A549 (cell line): ENCODE measurements at regions not wholly inside any gene's neighbourhood (a gene's known extent, or its start where the extent isn't known, plus 50 kb on each side); places are given as distances from the start of the nearest gene placed in this dataset.

ENCODE experiments used
- ATAC-seq, 2 experiments: fragments of 200-7000 bp in 1 of 2; fragments of >200 bp in 1 of 2; cut with Nextera tagmentation in 1 of 2; cut with Tn5 transposase in 1 of 2; 3 replicates each; pipeline versions ENCODE4 v1.8.0 to v1.9.1; 2018 to 2020; ENCODE audit warnings: mild to moderate bottlenecking in 1 of 2, moderate library complexity in 1 of 2
- CTCF ChIA-PET: fragments of 300-600 bp; sonication (Branson Sonifier 250); formaldehyde crosslinking; extraction: SDS; loops from one replicate; lab custom pipeline; 2021; ENCODE audit warnings: antibody characterized with exemption, inconsistent platforms; lab: Yijun Ruan, JAX
- POLR2A ChIA-PET: fragments of 350-600 bp; formaldehyde crosslinking; extraction: SDS; loops from one replicate; lab custom pipeline; 2021; ENCODE audit warnings: antibody characterized with exemption, inconsistent platforms; lab: Yijun Ruan, JAX
- DNase-seq, 2 experiments: peaks; one replicate each; pipeline versions ENCODE4 v3.0.0 to v3.0.0-alpha.2; 2011 to 2016; ENCODE audit warnings: low read depth in 1 of 2, low spot score in 1 of 2
- FAIRE-seq: peaks from 2 replicates; lab custom pipeline; 2011; peaks lifted over from hg19 to GRCh38; lab: Jason Lieb, UNC
- H3K27ac ChIP-seq, 2 experiments: fragments of >200 bp; sonication (Bioruptor Twin); formaldehyde crosslinking; 3 replicates each; pipeline ENCODE4 v1.5.1; 2016 to 2017
- H3K4me1 ChIP-seq: fragments of >200 bp; sonication (Bioruptor Twin); formaldehyde crosslinking; 3 replicates; pipeline ENCODE4 v1.6.1; 2016
- H3K4me2 ChIP-seq: fragments of >200 bp; sonication (Bioruptor Twin); formaldehyde crosslinking; 3 replicates; pipeline ENCODE4 v1.6.1; 2016
- H3K4me3 ChIP-seq: fragments of >200 bp; sonication (Bioruptor Twin); formaldehyde crosslinking; 3 replicates; pipeline ENCODE4 v1.5.1; 2016
- H3K9me3 ChIP-seq: fragments of >200 bp; sonication (Bioruptor Twin); formaldehyde crosslinking; 3 replicates; pipeline ENCODE4 v1.6.1; 2016
- CBX2 ChIP-seq: fragments of 200-600 bp; sonication (generic); IDR thresholded peaks from 2 replicates; pipeline ENCODE4 v1.6.1; 2016; ENCODE audit warnings: low read depth, mild to moderate bottlenecking, borderline replicate concordance
- CEBPB ChIP-seq, 2 experiments: fragments of >200 bp in 1 of 2; sonication (Bioruptor Twin) in 1 of 2; formaldehyde crosslinking in 1 of 2; IDR thresholded peaks; 2 replicates each; pipeline ENCODE4 v1.6.1; 2012 to 2016
- EP300 ChIP-seq, 2 experiments: fragments of >200 bp; sonication (Bioruptor Twin); formaldehyde crosslinking; IDR thresholded peaks; 2 replicates in 1 of 2; 3 replicates in 1 of 2; pipeline ENCODE4 v1.6.1; 2016 to 2017
- GATA3 ChIP-seq: IDR thresholded peaks from 2 replicates; pipeline ENCODE4 v1.6.1; 2012; ENCODE audit warnings: borderline replicate concordance
- HDAC2 ChIP-seq: fragments of 200-600 bp; sonication (generic); IDR thresholded peaks from 2 replicates; pipeline ENCODE4 v1.6.1; 2016
- HES2 ChIP-seq: fragments of >200 bp; sonication (Bioruptor Twin); formaldehyde crosslinking; IDR thresholded peaks from 2 replicates; pipeline ENCODE4 v1.6.1; 2016
- HEYL ChIP-seq: fragments of 250-450 bp; sonication (Bioruptor Pico); IDR thresholded peaks from 2 replicates; pipeline ENCODE4 v1.8.0; 2021; ENCODE audit warnings: mild to moderate bottlenecking, moderate library complexity
- HOXB13 ChIP-seq: fragments of 250-450 bp; sonication (Bioruptor Pico); IDR thresholded peaks from 2 replicates; pipeline ENCODE4 v1.5.0; 2020; ENCODE audit warnings: low read depth, mild to moderate bottlenecking, moderate library complexity
- HOXB5 ChIP-seq: fragments of 250-450 bp; sonication (Bioruptor Pico); IDR thresholded peaks from 2 replicates; pipeline ENCODE4 v1.5.0; 2020; ENCODE audit warnings: mild to moderate bottlenecking, moderate library complexity
- MAFK ChIP-seq: fragments of 450-650 bp; IDR thresholded peaks from 2 replicates; pipeline ENCODE4 v1.6.1; 2014; ENCODE audit not compliant: partially characterized antibody
- MAX ChIP-seq: IDR thresholded peaks from 2 replicates; pipeline ENCODE4 v1.6.1; 2012
- MYC ChIP-seq: IDR thresholded peaks from 2 replicates; pipeline ENCODE4 v1.6.1; 2012; ENCODE audit warnings: mild to moderate bottlenecking, inconsistent platforms, low read length, improper control_type of control experiment, borderline replicate concordance
- PBX3 ChIP-seq: IDR thresholded peaks from 2 replicates; pipeline ENCODE4 v1.6.1; 2012
- POLR2A ChIP-seq: IDR thresholded peaks from 2 replicates; pipeline ENCODE4 v1.6.1; 2012; ENCODE audit warnings: mild to moderate bottlenecking, low read length
- POLR2AphosphoS2 ChIP-seq: conservative IDR thresholded peaks from 2 replicates; pipeline ENCODE4 v1.6.1; 2012; ENCODE audit warnings: low read length, improper control_type of control experiment, inconsistent platforms
- RARB ChIP-seq: fragments of 250-450 bp; sonication (Bioruptor Pico); IDR thresholded peaks from 2 replicates; pipeline ENCODE4 v1.8.0; 2021; ENCODE audit warnings: mild to moderate bottlenecking, moderate library complexity
- RNF2 ChIP-seq: fragments of 200-600 bp; sonication (generic); IDR thresholded peaks from 2 replicates; pipeline ENCODE4 v1.6.1; 2016; ENCODE audit warnings: low read depth, mild to moderate bottlenecking, antibody characterized with exemption, moderate library complexity, borderline replicate concordance
- SMC3 ChIP-seq: fragments of >200 bp; sonication (Bioruptor Twin); formaldehyde crosslinking; IDR thresholded peaks from 3 replicates; pipeline ENCODE4 v1.6.1; 2018; ENCODE audit warnings: inconsistent platforms
- ZFP36 ChIP-seq: fragments of 450-650 bp; IDR thresholded peaks from 2 replicates; pipeline ENCODE4 v1.6.1; 2014; ENCODE audit warnings: borderline replicate concordance; ENCODE audit not compliant: partially characterized antibody
- ZNF302 ChIP-seq: fragments of 250-450 bp; sonication (Bioruptor Pico); IDR thresholded peaks from 2 replicates; pipeline ENCODE4 v1.9.0; 2021; ENCODE audit warnings: inconsistent platforms, mild to moderate bottlenecking, moderate library complexity
- WGBS: methylation state at CpG from one replicate; pipeline ENCODE4 v1.1.6; 2017; ENCODE audit errors: missing lambda C conversion rate; 5-methylcytosine and 5-hydroxymethylcytosine counted together

DNA sequence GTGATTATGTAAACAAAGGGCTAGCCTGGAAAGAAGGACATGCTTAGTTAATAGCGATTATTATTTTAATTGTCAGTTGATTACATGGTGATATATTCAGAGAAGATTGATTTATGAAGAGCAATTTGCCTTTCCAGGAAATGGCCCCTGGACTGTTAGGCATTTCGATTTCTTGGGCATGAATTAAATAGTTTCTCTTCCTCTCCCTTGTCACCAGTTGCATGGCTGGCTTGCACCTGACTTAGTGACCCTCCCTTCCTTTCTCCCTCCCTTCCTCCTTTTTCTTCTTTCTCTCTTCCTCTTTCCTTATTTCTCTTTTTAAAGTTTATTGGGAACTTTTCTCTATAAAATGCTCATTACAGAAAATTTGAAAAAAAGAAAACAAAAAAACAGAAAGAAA is 235.4 kb downstream of the CDC5L start:
- Histone ChIP-seq H3K4me1 (no peaks in the 10 kb centered on the region), H3K9me3 (no peaks in the 10 kb centered on the region), H3K4me3 (no peak overlapping the region), H3K4me2 (no peak overlapping the region), H3K27ac (no peak overlapping the region)
- POLR2A ChIA-PET = no interaction called here
- no peak for FAIRE-seq
- ATAC-seq = no peak
- DNase-seq = no peak
- TF ChIP-seq HEYL (CRISPR knock-in tag) (no peak), POLR2AphosphoS2 (no peak), GATA3 (no peak)
- TF ChIP-seq, all 56 proteins: peak for 0
- CTCF ChIA-PET = no interaction called here
- 45% methylated on average over 2 of the region's 2 CpGs for WGBS

DNA sequence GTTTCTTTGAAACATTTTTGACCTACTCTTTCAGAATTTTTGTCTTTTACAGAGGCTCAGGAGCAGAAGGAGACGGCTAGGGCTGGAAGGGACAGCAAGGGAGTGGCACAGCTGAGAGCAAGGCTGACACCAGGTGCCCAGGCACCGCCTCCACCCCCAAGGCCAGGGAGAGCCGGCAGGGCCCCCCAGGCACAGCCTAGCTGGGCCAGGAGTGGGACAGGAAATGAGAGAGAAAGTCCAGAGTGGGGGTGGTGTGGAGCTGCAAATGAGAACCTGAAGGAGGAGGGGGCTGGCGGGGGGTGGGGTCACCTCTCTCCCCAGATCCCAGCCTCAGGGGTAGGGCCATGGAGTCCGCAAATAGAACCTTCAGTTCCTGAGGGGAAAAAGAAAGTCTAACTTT is 236.7 kb downstream of the CDC5L start:
- Histone ChIP-seq H3K4me2 (no peak overlapping the region), H3K4me3 (no peak overlapping the region), H3K9me3 (no peaks in the 10 kb centered on the region), H3K27ac (no peak overlapping the region), H3K4me1 (no peaks in the 10 kb centered on the region)
- 81% methylated on average over 2 of the region's 5 CpGs for WGBS
- FAIRE-seq (no peak), ATAC-seq (no peak), DNase-seq (no peak)
- TF ChIP-seq RARB (CRISPR knock-in tag) = no peak
- TF ChIP-seq RNF2 = no peak
- TF ChIP-seq EP300 (IDR thresholded peaks at IDR 0.05) = no peak
- TF ChIP-seq MAX = no peak
- no peak for TF ChIP-seq PBX3
- no peak for TF ChIP-seq MAFK
- no peak for TF ChIP-seq CEBPB (IDR thresholded peaks at IDR 0.05)
- no peak for TF ChIP-seq HOXB5
- TF ChIP-seq SMC3 = no peak
- TF ChIP-seq HES2 = no peak
- POLR2A ChIA-PET = no interaction called here
- CTCF ChIA-PET = interaction anchor here (0.6 kb wide), 2 partner anchors 177 to 795 kb away, joined by 3 read pairs; no protein-coding TSS in a partner anchor

- POLR2A ChIA-PET = no interaction called here
- FAIRE-seq (no peak), ATAC-seq (no peak), DNase-seq (no peak)
- TF ChIP-seq MAFK (no peak), ZNF302 (CRISPR knock-in tag) (no peak)
- CTCF ChIA-PET = interaction anchor here (0.6 kb wide), 2 partner anchors 178 to 795 kb away, joined by 3 read pairs; no protein-coding TSS in a partner anchor
- Histone ChIP-seq H3K27ac (no peak overlapping the region), H3K9me3 (no peaks in the 10 kb centered on the region), H3K4me1 (no peaks in the 10 kb centered on the region), H3K4me2 (no peak overlapping the region), H3K4me3 (no peak overlapping the region)
- WGBS = 68% methylated on average over 8 of the region's 8 CpGs
Measured at GRCh38 chr6:44624936-44625573, 237.5 kb downstream of the CDC5L start.

DNA sequence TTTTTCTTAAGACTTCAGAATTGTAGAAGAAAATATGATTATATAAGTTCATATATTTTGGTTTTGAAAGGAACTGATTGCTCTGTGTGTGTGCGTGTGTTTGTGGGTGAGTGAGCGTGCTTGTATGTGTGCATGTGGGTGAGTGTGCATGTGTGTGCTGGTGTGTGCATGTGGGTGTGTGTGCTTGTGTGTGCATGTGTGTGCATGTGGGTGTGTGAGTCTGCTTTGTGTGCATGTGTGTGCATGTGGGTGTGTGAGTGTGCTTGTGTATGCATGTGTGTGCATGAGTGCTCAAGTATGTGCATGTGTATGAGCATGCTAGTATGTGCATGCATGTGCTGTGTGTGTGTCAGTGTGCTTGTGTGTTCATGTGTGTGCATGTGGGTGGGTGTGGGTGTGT is 238.5 kb downstream of the CDC5L start:
- FAIRE-seq = no peak
- Histone ChIP-seq H3K4me1 (no peaks in the 10 kb centered on the region), H3K4me2 (no peak overlapping the region), H3K9me3 (no peaks in the 10 kb centered on the region)
- DNase-seq = no peak
- CTCF ChIA-PET = interaction anchor here (7.6 kb wide), 1 partner anchor 150 kb away, joined by 59 read pairs; no protein-coding TSS in a partner anchor
- ATAC-seq = no peak
- WGBS = 96% methylated on average over 2 of the region's 2 CpGs
- POLR2A ChIA-PET = no interaction called here
- TF ChIP-seq HDAC2 = no peak
- no peak for TF ChIP-seq ZNF302 (CRISPR knock-in tag)
- no peak for TF ChIP-seq MYC
- TF ChIP-seq RARB (CRISPR knock-in tag) = no peak
- TF ChIP-seq HOXB13 (CRISPR knock-in tag) = no peak
- TF ChIP-seq ZFP36 = no peak
- no peak for TF ChIP-seq GATA3
- no peak for TF ChIP-seq POLR2A
- no peak for TF ChIP-seq CBX2
- TF ChIP-seq, all 56 proteins: peak for 0
- Histone ChIP-seq H3K4me3 (no peak overlapping the region), H3K27ac (no peak overlapping the region)
